HCT116 (cell line): ENCODE measurements at regions not wholly inside any gene's neighbourhood (a gene's known extent, or its start where the extent isn't known, plus 50 kb on each side); places are given as distances from the start of the nearest gene placed in this dataset.

ENCODE experiments used
- ATAC-seq: fragments of 200-7000 bp; cut with Tn5 transposase; 2 replicates; pipeline ENCODE4 v1.9.1; 2020; ENCODE audit warnings: mild to moderate bottlenecking, moderate library complexity
- BruUV-seq: library from RNA; stranded (reverse); fragments of 400-500 nt; replicated peaks from 2 replicates; lab custom pipeline; 2021; lab: Mats Ljungman, UMichigan
- CTCF ChIA-PET: fragments of 300-600 bp; sonication (Branson Sonifier 250); formaldehyde crosslinking; loops from one replicate; lab custom pipeline; 2021; ENCODE audit warnings: antibody characterized with exemption; lab: Charles Lee
- POLR2A ChIA-PET: fragments of 300-600, 350-600 bp; sonication (Branson Sonifier 250); formaldehyde crosslinking; loops from one replicate; lab custom pipeline; 2021; ENCODE audit warnings: antibody characterized with exemption; lab: Charles Lee
- RAD21 ChIA-PET, 2 experiments: fragments of 300-600 bp; sonication (Branson Sonifier 250); formaldehyde crosslinking; loops; one replicate each; lab custom pipeline; 2023; ENCODE audit warnings: low total read pairs in 2 of 2; ENCODE audit not compliant: uncharacterized antibody in 2 of 2, unreplicated experiment in 2 of 2, low non-redundant PET in 1 of 2; lab: Charles Lee
- DNase-seq: peaks from one replicate; pipeline ENCODE4 v3.0.0-alpha.2; 2010; ENCODE audit warnings: low read depth, low spot score
- H2AFZ ChIP-seq: fragments of 200-600 bp; shearing (Covaris generic), sonication (generic); 2 replicates; pipeline ENCODE4 v1.6.1; 2017; ENCODE audit warnings: low read depth, mixed run types, mixed read lengths, antibody characterized with exemption, low read length; ENCODE audit not compliant: poor library complexity, severe bottlenecking
- H3K27ac ChIP-seq: 2 replicates; pipeline ENCODE4 v1.5.1; 2012; ENCODE audit warnings: low read depth, low read length
- H3K27me3 ChIP-seq: fragments of 200-600 bp; sonication (generic); 2 replicates; pipeline ENCODE4 v1.6.1; 2016; ENCODE audit warnings: mixed run types, low read length, mixed read lengths; ENCODE audit not compliant: insufficient read depth
- H3K36me3 ChIP-seq, 2 experiments: fragments of 200-500 bp in 1 of 2; fragments of 200-600 bp in 1 of 2; sonication (Bioruptor generic) in 1 of 2; sonication (generic) in 1 of 2; 2 replicates each; pipeline versions ENCODE4 v1.5.1 to v1.6.1; 2014 to 2016; ENCODE audit warnings: low read length in 2 of 2, inconsistent platforms in 1 of 2, mixed read lengths in 1 of 2, mixed run types in 1 of 2; ENCODE audit not compliant: insufficient read depth in 2 of 2, control insufficient read depth in 1 of 2
- H3K4me1 ChIP-seq, 2 experiments: fragments of 200-600 bp in 1 of 2; sonication (generic) in 1 of 2; 2 replicates each; pipeline versions ENCODE4 v1.5.1 to v1.6.1; 2012 to 2017; ENCODE audit warnings: low read length in 2 of 2, inconsistent platforms in 1 of 2, mild to moderate bottlenecking in 1 of 2, mixed read lengths in 1 of 2, mixed run types in 1 of 2, moderate library complexity in 1 of 2; ENCODE audit not compliant: insufficient read depth in 2 of 2, control insufficient read depth in 1 of 2
- H3K4me2 ChIP-seq: fragments of 200-600 bp; sonication (generic); 2 replicates; pipeline ENCODE4 v1.6.1; 2017; ENCODE audit warnings: mixed run types, low read length, mixed read lengths
- H3K4me3 ChIP-seq, 2 experiments: fragments of 200-600 bp in 1 of 2; sonication (generic) in 1 of 2; replicated peaks in 1 of 2; 2 replicates each; pipeline ENCODE4 v1.5.1; 2011 to 2016; ENCODE audit warnings: low read length in 2 of 2, control low read depth in 1 of 2, low read depth in 1 of 2, mild to moderate bottlenecking in 1 of 2, mixed read lengths in 1 of 2, mixed run types in 1 of 2
- H3K79me2 ChIP-seq: fragments of 200-600 bp; sonication (generic); 2 replicates; pipeline ENCODE4 v1.6.1; 2017; ENCODE audit warnings: mild to moderate bottlenecking, mixed run types, low read length, moderate library complexity, mixed read lengths; ENCODE audit not compliant: insufficient read depth
- H3K9ac ChIP-seq: fragments of 200-600 bp; sonication (generic); 2 replicates; pipeline ENCODE4 v1.6.1; 2016; ENCODE audit warnings: low read length, mixed read lengths
- H3K9me2 ChIP-seq: fragments of 200-600 bp; sonication (generic), shearing (Covaris generic); 2 replicates; pipeline ENCODE4 v1.6.1; 2017; ENCODE audit warnings: mixed run types, mild to moderate bottlenecking, moderate library complexity; ENCODE audit not compliant: insufficient read depth
- H3K9me3 ChIP-seq, 2 experiments: fragments of 200-500 bp in 1 of 2; fragments of 200-600 bp in 1 of 2; sonication (Bioruptor generic) in 1 of 2; sonication (generic) in 1 of 2; 2 replicates each; pipeline ENCODE4 v1.6.1; 2014 to 2017; ENCODE audit warnings: low read length in 2 of 2, mixed read lengths in 2 of 2, inconsistent platforms in 1 of 2, low read depth in 1 of 2, mild to moderate bottlenecking in 1 of 2, mixed run types in 1 of 2, moderate library complexity in 1 of 2; ENCODE audit not compliant: control insufficient read depth in 1 of 2, insufficient read depth in 1 of 2
- H4K20me1 ChIP-seq: fragments of 200-600 bp; sonication (generic), shearing (Covaris generic); 2 replicates; pipeline ENCODE4 v1.6.1; 2017; ENCODE audit warnings: mixed run types, mild to moderate bottlenecking, moderate library complexity; ENCODE audit not compliant: insufficient read depth
- CBX3 ChIP-seq: IDR thresholded peaks from 2 replicates; pipeline ENCODE4 v1.6.1; 2012; ENCODE audit warnings: low read depth
- CTCF ChIP-seq, 3 experiments: fragments of 200-600 bp in 1 of 3; sonication (generic) in 1 of 3; IDR thresholded peaks in 2 of 3; conservative IDR thresholded peaks in 1 of 3; 2 replicates each; pipeline ENCODE4 v1.5.1; 2012 to 2017; ENCODE audit warnings: low read depth in 2 of 3, low read length in 2 of 3, antibody characterized with exemption in 1 of 3, borderline replicate concordance in 1 of 3, control low read depth in 1 of 3, mild to moderate bottlenecking in 1 of 3, mixed read lengths in 1 of 3, mixed run types in 1 of 3, moderate library complexity in 1 of 3; ENCODE audit not compliant: insufficient read depth in 1 of 3
- EGR1 ChIP-seq: IDR thresholded peaks from 2 replicates; pipeline ENCODE4 v1.6.1; 2012; ENCODE audit warnings: low read depth
- EZH2 ChIP-seq: fragments of 200-600 bp; sonication (generic); IDR thresholded peaks from 2 replicates; pipeline ENCODE4 v1.6.1; 2017; ENCODE audit warnings: antibody characterized with exemption, mixed run types
- FOSL1 ChIP-seq: IDR thresholded peaks from 2 replicates; pipeline ENCODE4 v1.6.1; 2012; ENCODE audit warnings: low read depth
- JUND ChIP-seq: IDR thresholded peaks from 2 replicates; pipeline ENCODE4 v1.6.1; 2012
- POLR2AphosphoS5 ChIP-seq: IDR thresholded peaks from 2 replicates; pipeline ENCODE4 v1.6.1; 2011; ENCODE audit warnings: mild to moderate bottlenecking, low read depth, low read length, moderate library complexity
- RAD21 ChIP-seq: IDR thresholded peaks from 2 replicates; pipeline ENCODE4 v1.6.1; 2012; ENCODE audit warnings: low read depth, mild to moderate bottlenecking
- SIN3A ChIP-seq: IDR thresholded peaks from 2 replicates; pipeline ENCODE4 v1.6.1; 2012; ENCODE audit warnings: low read depth
- SP1 ChIP-seq: IDR thresholded peaks from 2 replicates; pipeline ENCODE4 v1.6.1; 2012; ENCODE audit warnings: low read depth
- SRF ChIP-seq: IDR thresholded peaks from 2 replicates; pipeline ENCODE4 v1.6.1; 2012; ENCODE audit warnings: low read depth
- TCF7L2 ChIP-seq: IDR thresholded peaks from 2 replicates; pipeline ENCODE4 v1.7.0; 2011; ENCODE audit warnings: borderline replicate concordance, inconsistent platforms; ENCODE audit not compliant: insufficient read depth, insufficient read length; ENCODE audit errors: extremely low read depth
- YY1 ChIP-seq: IDR thresholded peaks from 2 replicates; pipeline ENCODE4 v1.6.1; 2011; ENCODE audit warnings: low read length, low read depth, moderate library complexity, mild to moderate bottlenecking; ENCODE audit not compliant: insufficient replicate concordance; ENCODE audit errors: extremely low read depth
- ZFX ChIP-seq: fragments of 450-650 bp; IDR thresholded peaks from 2 replicates; pipeline ENCODE4 v1.6.1; 2017
- intact Hi-C: fragments of 100-400 bp; cut with micrococcal nuclease; formaldehyde crosslinking; loops from 2 replicates; pipeline ENCODE4 v1.10.0; 2022
- TF ChIP-seq, protein P1 (sequence below): IDR thresholded peaks from 2 replicates; pipeline ENCODE4 v1.6.1; 2012; ENCODE audit warnings: low read depth

DNA sequence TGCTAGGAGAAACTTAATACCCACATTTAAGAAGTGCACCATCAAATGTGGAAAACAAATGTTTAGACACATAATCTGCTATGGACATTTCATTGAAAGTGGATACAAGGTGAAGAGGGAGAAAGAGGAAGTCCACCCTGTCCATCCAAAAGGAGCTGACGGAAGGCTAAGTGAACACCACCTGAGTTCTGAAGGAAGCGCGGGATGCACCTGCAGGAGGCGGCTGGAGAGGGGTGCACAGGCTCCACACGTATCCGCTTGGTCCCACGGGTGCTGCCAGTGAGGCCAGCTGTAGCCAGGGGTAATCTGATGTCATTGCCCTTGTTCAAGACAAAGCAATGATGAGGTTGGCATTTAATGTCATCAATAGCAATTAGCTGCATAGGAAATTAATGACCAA is 75.9 kb upstream of the TMEM18 start:
- no peak overlapping the region for H3K27ac ChIP-seq
- BruUV-seq, result no TSS peak
- no peaks in the 10 kb centered on the region for H3K9me3 ChIP-seq
- no peaks in the 10 kb centered on the region for H3K9me2 ChIP-seq
- H3K4me1 ChIP-seq, result no peaks in the 10 kb centered on the region
- ChIA-PET CTCF (no interaction called here), RAD21 (no interaction called here), POLR2A (no interaction called here)
- H3K9ac ChIP-seq, result no peak overlapping the region
- no peak for ATAC-seq
- H3K4me3 ChIP-seq, result no peak overlapping the region
- H3K4me2 ChIP-seq, result no peak overlapping the region
- no peak for DNase-seq
- intact Hi-C loops, result no loop called here
- H3K27me3 ChIP-seq, result 0 out of 2 replicates have a peak, but pooled peaks cover 18% of the 10 kb centered on the region
- H3K36me3 ChIP-seq, result no peaks in the 10 kb centered on the region
- TF ChIP-seq, protein P1, sequence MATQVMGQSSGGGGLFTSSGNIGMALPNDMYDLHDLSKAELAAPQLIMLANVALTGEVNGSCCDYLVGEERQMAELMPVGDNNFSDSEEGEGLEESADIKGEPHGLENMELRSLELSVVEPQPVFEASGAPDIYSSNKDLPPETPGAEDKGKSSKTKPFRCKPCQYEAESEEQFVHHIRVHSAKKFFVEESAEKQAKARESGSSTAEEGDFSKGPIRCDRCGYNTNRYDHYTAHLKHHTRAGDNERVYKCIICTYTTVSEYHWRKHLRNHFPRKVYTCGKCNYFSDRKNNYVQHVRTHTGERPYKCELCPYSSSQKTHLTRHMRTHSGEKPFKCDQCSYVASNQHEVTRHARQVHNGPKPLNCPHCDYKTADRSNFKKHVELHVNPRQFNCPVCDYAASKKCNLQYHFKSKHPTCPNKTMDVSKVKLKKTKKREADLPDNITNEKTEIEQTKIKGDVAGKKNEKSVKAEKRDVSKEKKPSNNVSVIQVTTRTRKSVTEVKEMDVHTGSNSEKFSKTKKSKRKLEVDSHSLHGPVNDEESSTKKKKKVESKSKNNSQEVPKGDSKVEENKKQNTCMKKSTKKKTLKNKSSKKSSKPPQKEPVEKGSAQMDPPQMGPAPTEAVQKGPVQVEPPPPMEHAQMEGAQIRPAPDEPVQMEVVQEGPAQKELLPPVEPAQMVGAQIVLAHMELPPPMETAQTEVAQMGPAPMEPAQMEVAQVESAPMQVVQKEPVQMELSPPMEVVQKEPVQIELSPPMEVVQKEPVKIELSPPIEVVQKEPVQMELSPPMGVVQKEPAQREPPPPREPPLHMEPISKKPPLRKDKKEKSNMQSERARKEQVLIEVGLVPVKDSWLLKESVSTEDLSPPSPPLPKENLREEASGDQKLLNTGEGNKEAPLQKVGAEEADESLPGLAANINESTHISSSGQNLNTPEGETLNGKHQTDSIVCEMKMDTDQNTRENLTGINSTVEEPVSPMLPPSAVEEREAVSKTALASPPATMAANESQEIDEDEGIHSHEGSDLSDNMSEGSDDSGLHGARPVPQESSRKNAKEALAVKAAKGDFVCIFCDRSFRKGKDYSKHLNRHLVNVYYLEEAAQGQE, result no peak
- TF ChIP-seq EGR1, result no peak
- TF ChIP-seq FOSL1, result no peak
- no peak for TF ChIP-seq SRF
- no peak for TF ChIP-seq SIN3A
- H3K79me2 ChIP-seq, result no peaks in the 10 kb centered on the region
- H2AFZ ChIP-seq, result no peak overlapping the region
- H4K20me1 ChIP-seq, result no peaks in the 10 kb centered on the region

GRCh38 chr2:751474-751873 is 74.3 kb upstream of the TMEM18 start:
- no TSS peak for BruUV-seq
- intact Hi-C loops, result no loop called here
- RAD21 ChIA-PET, result no interaction called here
- Histone ChIP-seq H3K27ac (no peak overlapping the region), H3K4me1 (no peaks in the 10 kb centered on the region), H4K20me1 (no peaks in the 10 kb centered on the region), H3K4me3 (no peak overlapping the region), H3K27me3 (0 out of 2 replicates have a peak, but pooled peaks cover 18% of the 10 kb centered on the region), H3K79me2 (no peaks in the 10 kb centered on the region), H3K9me3 (no peaks in the 10 kb centered on the region), H3K36me3 (no peaks in the 10 kb centered on the region), H3K4me2 (no peak overlapping the region), H3K9me2 (no peaks in the 10 kb centered on the region), H3K9ac (no peak overlapping the region), H2AFZ (no peak overlapping the region)
- ATAC-seq (no peak), DNase-seq (no peak)
- CTCF ChIA-PET, result no interaction called here
- POLR2A ChIA-PET, result no interaction called here
- no peak for TF ChIP-seq TCF7L2
- no peak for TF ChIP-seq POLR2AphosphoS5
- TF ChIP-seq SIN3A, result no peak
- no peak for TF ChIP-seq JUND
- TF ChIP-seq SP1, result no peak
- TF ChIP-seq CBX3, result no peak
- TF ChIP-seq RAD21, result no peak
- TF ChIP-seq YY1, result no peak
- no peak for TF ChIP-seq CTCF (IDR thresholded peaks at IDR 0.05 in 2 of 3, conservative IDR thresholded peaks at IDR 0.05 in 1 of 3; ENCODE audit: borderline replicate concordance in 1 of 3, insufficient read depth in 1 of 3, low read depth in 2 of 3, low read length in 2 of 3)
- no peak for TF ChIP-seq EZH2
- TF ChIP-seq SRF, result no peak
- no peak for TF ChIP-seq FOSL1
- no peak for TF ChIP-seq ZFX
